Trophoblast cell (in vitro differentiated cells and primary cell): ENCODE measurements at regions not wholly inside any gene's neighbourhood (a gene's known extent, or its start where the extent isn't known, plus 50 kb on each side); places are given as distances from the start of the nearest gene placed in this dataset.

ENCODE experiments used
- DNase-seq, 2 donors: peaks; one replicate each; pipeline ENCODE4 v3.0.0-alpha.2; 2016
- H2AFZ ChIP-seq: 2 replicates; pipeline ENCODE4 v1.6.1; 2013; ENCODE audit warnings: low read length, moderate library complexity, mild to moderate bottlenecking; ENCODE audit not compliant: insufficient read depth, poor library complexity
- H2AK5ac ChIP-seq: 2 replicates; pipeline ENCODE4 v1.6.1; 2013; ENCODE audit warnings: mild to moderate bottlenecking, low read length
- H2BK120ac ChIP-seq: 2 replicates; pipeline ENCODE4 v1.6.1; 2013; ENCODE audit warnings: low read length, mild to moderate bottlenecking, moderate library complexity; ENCODE audit not compliant: insufficient read depth, poor library complexity
- H2BK12ac ChIP-seq: 2 replicates; pipeline ENCODE4 v1.6.1; 2013; ENCODE audit warnings: mild to moderate bottlenecking, low read length, moderate library complexity
- H2BK5ac ChIP-seq: 2 replicates; pipeline ENCODE4 v1.6.1; 2013; ENCODE audit warnings: low read length, low read depth, moderate library complexity, mild to moderate bottlenecking; ENCODE audit not compliant: poor library complexity
- H3K14ac ChIP-seq: 2 replicates; pipeline ENCODE4 v1.6.1; 2013; ENCODE audit warnings: mild to moderate bottlenecking, low read length
- H3K18ac ChIP-seq: 2 replicates; pipeline ENCODE4 v1.6.1; 2013; ENCODE audit warnings: mild to moderate bottlenecking, low read length
- H3K23ac ChIP-seq: 2 replicates; pipeline ENCODE4 v1.6.1; 2013; ENCODE audit warnings: low read length
- H3K27ac ChIP-seq: 2 replicates; pipeline ENCODE4 v1.5.1; 2013; ENCODE audit warnings: low read depth, mild to moderate bottlenecking, inconsistent platforms, low read length, moderate library complexity
- H3K27me3 ChIP-seq: 2 replicates; pipeline ENCODE4 v1.6.1; 2013; ENCODE audit warnings: inconsistent platforms, mild to moderate bottlenecking, low read length, moderate library complexity; ENCODE audit not compliant: insufficient read depth
- H3K36me3 ChIP-seq, 2 experiments: 1 replicate in 1 of 2; 2 replicates in 1 of 2; pipeline ENCODE4 v1.6.1; 2013; ENCODE audit warnings: low read length in 2 of 2, mild to moderate bottlenecking in 2 of 2, moderate library complexity in 1 of 2; ENCODE audit not compliant: insufficient read depth in 2 of 2, control insufficient read depth in 1 of 2
- H3K4ac ChIP-seq: 2 replicates; pipeline ENCODE4 v1.6.1; 2013; ENCODE audit warnings: low read depth, mild to moderate bottlenecking, low read length, moderate library complexity
- H3K4me1 ChIP-seq, 2 experiments: 1 replicate in 1 of 2; 2 replicates in 1 of 2; pipeline ENCODE4 v1.6.1; 2013; ENCODE audit warnings: low read length in 2 of 2, mild to moderate bottlenecking in 2 of 2, moderate library complexity in 1 of 2; ENCODE audit not compliant: insufficient read depth in 2 of 2, control insufficient read depth in 1 of 2
- H3K4me2 ChIP-seq: 2 replicates; pipeline ENCODE4 v1.6.1; 2013; ENCODE audit warnings: inconsistent platforms, mild to moderate bottlenecking, low read length, moderate library complexity
- H3K4me3 ChIP-seq: 2 replicates; pipeline ENCODE4 v1.5.1; 2013; ENCODE audit warnings: mild to moderate bottlenecking, low read depth, low read length, inconsistent platforms
- H3K79me1 ChIP-seq: one replicate; pipeline ENCODE4 v1.6.1; 2013; ENCODE audit warnings: low read length
- H3K79me2 ChIP-seq: 2 replicates; pipeline ENCODE4 v1.6.1; 2013; ENCODE audit warnings: low read length, mild to moderate bottlenecking; ENCODE audit not compliant: control insufficient read depth, insufficient read depth, poor library complexity
- H3K9ac ChIP-seq: 2 replicates; pipeline ENCODE4 v1.6.1; 2013; ENCODE audit warnings: mild to moderate bottlenecking, low read length
- H3K9me3 ChIP-seq: 2 replicates; pipeline ENCODE4 v1.6.1; 2013; ENCODE audit warnings: low read depth, mild to moderate bottlenecking, control low read depth, inconsistent platforms, low read length; ENCODE audit not compliant: insufficient read depth
- H4K12ac ChIP-seq: 2 replicates; pipeline ENCODE4 v1.6.1; 2013; ENCODE audit warnings: low read depth, mild to moderate bottlenecking, low read length, moderate library complexity
- H4K8ac ChIP-seq: 2 replicates; pipeline ENCODE4 v1.6.1; 2013; ENCODE audit warnings: low read depth, mild to moderate bottlenecking, low read length, moderate library complexity
- H4K91ac ChIP-seq: one replicate; pipeline ENCODE4 v1.6.1; 2013; ENCODE audit warnings: low read depth, mild to moderate bottlenecking, low read length, moderate library complexity
- WGBS: extraction: QIAGEN DNeasy Blood & Tissue Kit; methylation state at CpG from one replicate; pipeline ENCODE4 v1.1.7; 2013; ENCODE audit warnings: missing lambda C conversion rate; ENCODE audit not compliant: insufficient read length, insufficient coverage; ENCODE audit errors: extremely low coverage; 5-methylcytosine and 5-hydroxymethylcytosine counted together

DNA sequence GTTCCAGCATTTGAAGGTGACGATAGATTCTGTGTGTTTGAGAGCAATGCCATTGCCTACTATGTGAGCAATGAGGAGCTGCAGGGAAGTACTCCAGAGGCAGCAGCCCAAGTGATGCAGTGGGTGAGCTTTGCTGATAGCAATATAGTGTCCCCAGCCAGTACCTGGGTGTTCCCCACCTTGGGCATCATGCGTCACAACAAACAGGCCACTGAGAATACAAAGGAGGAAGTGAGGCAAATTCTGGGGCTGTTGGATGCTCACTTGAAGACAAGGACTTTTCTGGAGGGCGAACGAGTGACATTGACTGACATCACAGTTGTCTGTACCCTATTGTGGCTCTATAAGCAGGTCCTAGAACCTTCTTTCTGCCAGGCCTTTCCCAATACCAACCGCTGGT, 142.0 kb downstream of the PLS3 start:
- H3K36me3 ChIP-seq = no peaks in the 10 kb centered on the region
- no peak overlapping the region for H3K14ac ChIP-seq
- H2AFZ ChIP-seq = no peak overlapping the region
- no peak overlapping the region for H3K23ac ChIP-seq
- no peaks in the 10 kb centered on the region for H3K4me1 ChIP-seq
- no peak overlapping the region for H4K8ac ChIP-seq
- H4K91ac ChIP-seq = no peak overlapping the region
- no peaks in the 10 kb centered on the region for H3K79me1 ChIP-seq
- no peak overlapping the region for H3K4me3 ChIP-seq
- no peak overlapping the region for H2BK12ac ChIP-seq
- WGBS = no CpG with 5 or more reads among the region's 5 CpGs
- no peak overlapping the region for H2AK5ac ChIP-seq
- H2BK5ac ChIP-seq = no peak overlapping the region
- no peak overlapping the region for H3K4me2 ChIP-seq
- H3K27ac ChIP-seq = no peak overlapping the region
- H3K27me3 ChIP-seq = no peaks in the 10 kb centered on the region
- no peaks in the 10 kb centered on the region for H3K79me2 ChIP-seq
- H3K18ac ChIP-seq = no peak overlapping the region
- H4K12ac ChIP-seq = no peak overlapping the region
- no peak for DNase-seq
- no peaks in the 10 kb centered on the region for H3K9me3 ChIP-seq
- no peak overlapping the region for H3K9ac ChIP-seq
- H2BK120ac ChIP-seq = no peak overlapping the region
- no peak overlapping the region for H3K4ac ChIP-seq

DNA sequence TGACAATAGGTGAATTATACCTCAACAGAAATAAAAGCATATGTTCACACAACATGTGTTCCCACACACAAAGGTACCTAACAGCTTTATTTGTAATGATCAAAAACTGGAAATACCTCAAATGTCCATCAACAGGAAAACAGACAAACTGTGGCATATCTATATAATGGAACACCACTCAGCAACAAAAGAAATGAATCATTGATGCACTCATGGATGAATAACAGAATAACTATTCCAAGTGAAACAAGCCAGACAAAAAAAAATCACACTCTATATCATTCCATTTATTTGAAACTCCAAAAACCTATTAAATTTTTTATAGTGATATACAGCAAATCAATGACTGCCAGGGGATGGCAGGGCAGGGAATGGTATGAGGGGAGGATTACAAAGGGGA, 148.1 kb downstream of the PLS3 start:
- H2BK120ac ChIP-seq = no peak overlapping the region
- H3K4ac ChIP-seq = no peak overlapping the region
- no peak overlapping the region for H4K8ac ChIP-seq
- no peak overlapping the region for H2AK5ac ChIP-seq
- no peak for DNase-seq
- no peaks in the 10 kb centered on the region for H3K79me2 ChIP-seq
- H4K12ac ChIP-seq = no peak overlapping the region
- H3K27ac ChIP-seq = no peak overlapping the region
- H4K91ac ChIP-seq = no peak overlapping the region
- H3K9me3 ChIP-seq = no peaks in the 10 kb centered on the region
- no peak overlapping the region for H3K18ac ChIP-seq
- H3K27me3 ChIP-seq = no peaks in the 10 kb centered on the region
- H3K36me3 ChIP-seq = no peaks in the 10 kb centered on the region
- H2BK5ac ChIP-seq = no peak overlapping the region
- H3K4me1 ChIP-seq = no peaks in the 10 kb centered on the region
- H3K9ac ChIP-seq = no peak overlapping the region
- H3K14ac ChIP-seq = no peak overlapping the region
- no peak overlapping the region for H2BK12ac ChIP-seq
- H3K4me2 ChIP-seq = no peak overlapping the region
- no peak overlapping the region for H3K23ac ChIP-seq
- no peak overlapping the region for H2AFZ ChIP-seq
- no peak overlapping the region for H3K4me3 ChIP-seq
- H3K79me1 ChIP-seq = no peaks in the 10 kb centered on the region

DNA sequence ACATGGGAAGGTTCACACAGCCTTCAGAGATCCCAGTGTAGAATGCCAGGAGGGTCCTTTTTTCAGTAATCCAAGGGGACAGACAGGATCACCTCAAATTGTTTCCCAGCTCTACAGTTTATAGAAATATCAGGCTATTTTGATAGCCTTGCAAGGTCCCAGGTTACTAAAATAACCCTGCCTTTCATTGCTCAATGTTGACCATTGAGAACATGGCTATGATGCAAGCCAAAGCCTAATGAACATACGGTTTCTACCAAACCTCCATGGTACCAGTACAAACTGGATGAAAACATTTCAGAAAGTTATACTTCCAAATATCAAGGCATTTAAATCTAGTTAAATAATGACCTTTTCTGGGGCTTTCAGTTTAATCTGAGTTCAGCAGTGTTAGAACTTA, 151.5 kb downstream of the PLS3 start:
- Histone ChIP-seq H2BK120ac (no peak overlapping the region), H3K4me3 (no peak overlapping the region), H3K23ac (no peak overlapping the region), H3K4ac (no peak overlapping the region), H3K27me3 (no peaks in the 10 kb centered on the region), H4K12ac (no peak overlapping the region), H2BK12ac (no peak overlapping the region), H3K9ac (no peak overlapping the region), H3K14ac (no peak overlapping the region), H3K79me2 (no peaks in the 10 kb centered on the region), H3K27ac (no peak overlapping the region), H2BK5ac (no peak overlapping the region), H4K91ac (no peak overlapping the region), H3K4me1 (no peaks in the 10 kb centered on the region), H2AFZ (no peak overlapping the region), H3K36me3 (no peaks in the 10 kb centered on the region), H3K18ac (no peak overlapping the region), H3K9me3 (no peaks in the 10 kb centered on the region), H3K4me2 (no peak overlapping the region), H2AK5ac (no peak overlapping the region), H4K8ac (no peak overlapping the region), H3K79me1 (no peaks in the 10 kb centered on the region)
- WGBS = no CpG with 5 or more reads among the region's 1 CpG
- no peak for DNase-seq

GRCh38 chrX:115713460-115713859, 152.5 kb downstream of the PLS3 start:
- H3K18ac ChIP-seq = no peak overlapping the region
- peak; percentile 3 to 58 for DNase-seq
- H3K4me2 ChIP-seq = no peak overlapping the region
- H3K9me3 ChIP-seq = no peaks in the 10 kb centered on the region
- H3K27ac ChIP-seq = no peak overlapping the region
- no peak overlapping the region for H2BK120ac ChIP-seq
- no peak overlapping the region for H3K9ac ChIP-seq
- WGBS = no CpG with 5 or more reads among the region's 1 CpG
- no peak overlapping the region for H4K8ac ChIP-seq
- H3K36me3 ChIP-seq = no peaks in the 10 kb centered on the region
- H3K23ac ChIP-seq = no peak overlapping the region
- H3K4me1 ChIP-seq = no peaks in the 10 kb centered on the region
- H2AK5ac ChIP-seq = no peak overlapping the region
- no peak overlapping the region for H2BK5ac ChIP-seq
- H3K79me2 ChIP-seq = no peaks in the 10 kb centered on the region
- no peak overlapping the region for H2BK12ac ChIP-seq
- no peak overlapping the region for H4K91ac ChIP-seq
- H3K27me3 ChIP-seq = no peaks in the 10 kb centered on the region
- H2AFZ ChIP-seq = no peak overlapping the region
- no peak overlapping the region for H3K4ac ChIP-seq
- H3K4me3 ChIP-seq = no peak overlapping the region
- H4K12ac ChIP-seq = no peak overlapping the region
- no peaks in the 10 kb centered on the region for H3K79me1 ChIP-seq
- no peak overlapping the region for H3K14ac ChIP-seq

- H3K27ac ChIP-seq = no peak overlapping the region
- no peak overlapping the region for H2BK12ac ChIP-seq
- no peaks in the 10 kb centered on the region for H3K27me3 ChIP-seq
- H3K4me2 ChIP-seq = no peak overlapping the region
- H3K79me2 ChIP-seq = no peaks in the 10 kb centered on the region
- no peaks in the 10 kb centered on the region for H3K9me3 ChIP-seq
- no peak overlapping the region for H3K18ac ChIP-seq
- no peak overlapping the region for H4K12ac ChIP-seq
- no peak overlapping the region for H3K23ac ChIP-seq
- no peak overlapping the region for H3K9ac ChIP-seq
- no peak overlapping the region for H2AFZ ChIP-seq
- H3K79me1 ChIP-seq = no peaks in the 10 kb centered on the region
- no peak overlapping the region for H4K8ac ChIP-seq
- H3K4me3 ChIP-seq = no peak overlapping the region
- H3K36me3 ChIP-seq = no peaks in the 10 kb centered on the region
- no peak overlapping the region for H2BK120ac ChIP-seq
- H4K91ac ChIP-seq = no peak overlapping the region
- DNase-seq = peak in 1 of 2 donors; percentile 23
- no peak overlapping the region for H2BK5ac ChIP-seq
- H3K14ac ChIP-seq = no peak overlapping the region
- WGBS = no CpG with 5 or more reads among the region's 23 CpGs
- no peak overlapping the region for H2AK5ac ChIP-seq
- H3K4me1 ChIP-seq = no peaks in the 10 kb centered on the region
- H3K4ac ChIP-seq = no peak overlapping the region
These were observed 158.2 kb downstream of the PLS3 start for GRCh38 chrX:115719171-115719570.
